GOT3 (cell line): ENCODE measurements at regions not wholly inside any gene's neighbourhood (a gene's known extent, or its start where the extent isn't known, plus 50 kb on each side); places are given as distances from the start of the nearest gene placed in this dataset.
"Not testable (repeated sequence)": the region's sequence is repeated elsewhere in the genome, so short reads cannot be mapped to it uniquely, and the experiment has no call there.

Experiments
- DNase-seq: peaks from one replicate; lab custom pipeline; 2025; ENCODE audit warnings: mixed read lengths; lab: John Stamatoyannopoulos, UW

DNA sequence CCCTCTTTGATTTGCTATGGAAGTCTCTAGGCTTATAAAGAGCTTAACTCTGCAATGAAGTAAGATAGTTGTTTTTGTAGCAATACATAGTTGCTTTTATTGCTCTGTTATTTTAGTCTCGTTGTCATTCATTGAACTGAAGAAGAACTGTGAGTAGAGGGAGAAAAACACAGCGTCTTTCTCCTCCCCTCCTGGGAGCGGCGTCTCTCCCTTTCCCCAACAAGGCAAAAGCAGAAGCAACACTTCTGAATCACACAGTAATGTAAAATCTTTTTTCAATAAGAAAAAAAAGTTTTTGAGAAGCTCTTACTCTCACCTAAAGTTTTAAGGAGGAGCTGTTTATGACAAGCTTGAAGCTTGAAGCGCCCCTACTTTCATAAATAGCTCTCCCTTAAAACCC lies 119.3 kb upstream of the SLC7A14 start:
- no peak for DNase-seq

DNA sequence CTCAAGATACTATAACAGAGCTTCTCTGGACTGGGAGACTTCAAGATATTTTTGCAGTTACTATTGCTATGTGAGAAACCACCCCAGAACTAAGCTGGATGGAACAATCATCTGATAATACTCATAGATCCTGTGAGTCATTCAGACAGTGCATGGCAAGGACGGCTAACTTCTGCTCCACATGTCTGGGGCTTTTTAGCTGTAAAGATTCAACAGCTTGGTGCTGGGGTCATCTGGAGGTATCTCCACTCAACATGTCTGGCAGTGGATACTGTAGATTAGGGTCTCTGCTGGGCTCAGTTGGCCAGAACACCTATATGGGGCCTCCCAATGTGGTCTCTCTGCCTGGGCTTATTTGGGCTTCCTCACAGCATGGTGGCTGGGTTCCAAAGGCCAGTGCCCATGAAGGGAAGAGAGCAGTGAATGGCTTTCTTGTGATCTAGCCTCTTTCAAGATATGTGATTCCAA lies 117.3 kb upstream of the SLC7A14 start:
- no peak for DNase-seq

DNA sequence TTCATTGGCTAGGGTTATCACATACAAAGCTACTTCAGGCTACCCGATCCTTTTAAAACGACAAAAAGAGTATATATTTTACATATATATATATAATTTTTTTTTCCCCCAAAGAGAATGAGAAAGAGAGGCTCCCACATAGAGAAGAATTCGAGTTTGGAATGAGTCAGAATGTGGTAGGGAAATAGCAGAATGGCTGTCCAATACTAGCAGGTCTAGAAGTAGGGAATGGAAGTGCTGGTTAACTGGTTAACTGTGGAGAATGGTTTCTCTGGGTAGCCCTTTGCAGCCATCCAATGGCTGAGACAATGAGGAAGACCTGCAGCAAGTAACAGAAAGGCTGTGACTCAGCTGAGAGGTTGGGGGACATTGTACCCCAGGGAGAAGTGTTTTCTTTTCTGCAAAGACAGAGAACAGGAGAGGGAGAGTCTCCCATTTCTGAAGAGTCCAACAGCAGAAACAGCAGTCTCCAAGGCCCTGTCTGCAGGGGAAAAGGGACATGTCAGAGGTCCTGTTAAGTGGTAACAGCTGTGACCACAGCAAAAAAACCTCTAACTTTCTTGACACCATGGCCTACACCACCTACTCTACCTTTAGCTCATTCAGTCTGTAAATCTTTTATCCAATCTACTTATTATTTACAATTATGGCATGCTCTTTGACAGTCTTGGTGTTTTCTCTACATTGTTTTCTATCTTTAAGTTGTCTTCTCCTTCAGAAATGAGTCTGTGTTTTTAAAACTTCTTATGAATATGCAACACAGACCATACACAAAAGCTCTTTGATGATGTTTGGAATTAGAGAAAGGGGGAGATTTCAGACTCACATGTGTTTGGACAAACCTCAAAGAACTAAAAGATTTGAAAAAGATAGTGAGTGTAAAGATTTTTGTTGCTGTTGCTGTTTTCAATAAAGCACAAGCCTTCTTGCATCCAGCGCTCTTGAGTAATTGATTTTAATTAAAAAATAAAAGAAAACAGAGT lies 116.1 kb upstream of the SLC7A14 start:
- DNase-seq, result no peak

DNA sequence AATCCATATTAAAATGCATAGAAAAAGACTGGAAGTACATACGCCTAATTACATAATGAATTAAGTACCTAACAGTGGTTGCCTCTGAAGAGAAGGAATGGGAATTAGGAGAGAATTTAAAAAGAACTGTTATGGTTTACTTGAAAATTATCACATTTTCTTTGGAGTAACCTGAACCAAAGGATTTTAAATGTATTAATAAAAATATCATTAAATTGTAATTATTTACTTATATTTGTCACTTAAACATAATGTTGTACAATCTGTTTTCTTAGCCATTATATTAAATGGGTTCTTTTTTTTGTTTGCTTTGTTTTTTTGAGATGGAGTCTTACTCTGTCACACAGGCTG lies 114.2 kb upstream of the SLC7A14 start:
- DNase-seq, result no peak

DNA sequence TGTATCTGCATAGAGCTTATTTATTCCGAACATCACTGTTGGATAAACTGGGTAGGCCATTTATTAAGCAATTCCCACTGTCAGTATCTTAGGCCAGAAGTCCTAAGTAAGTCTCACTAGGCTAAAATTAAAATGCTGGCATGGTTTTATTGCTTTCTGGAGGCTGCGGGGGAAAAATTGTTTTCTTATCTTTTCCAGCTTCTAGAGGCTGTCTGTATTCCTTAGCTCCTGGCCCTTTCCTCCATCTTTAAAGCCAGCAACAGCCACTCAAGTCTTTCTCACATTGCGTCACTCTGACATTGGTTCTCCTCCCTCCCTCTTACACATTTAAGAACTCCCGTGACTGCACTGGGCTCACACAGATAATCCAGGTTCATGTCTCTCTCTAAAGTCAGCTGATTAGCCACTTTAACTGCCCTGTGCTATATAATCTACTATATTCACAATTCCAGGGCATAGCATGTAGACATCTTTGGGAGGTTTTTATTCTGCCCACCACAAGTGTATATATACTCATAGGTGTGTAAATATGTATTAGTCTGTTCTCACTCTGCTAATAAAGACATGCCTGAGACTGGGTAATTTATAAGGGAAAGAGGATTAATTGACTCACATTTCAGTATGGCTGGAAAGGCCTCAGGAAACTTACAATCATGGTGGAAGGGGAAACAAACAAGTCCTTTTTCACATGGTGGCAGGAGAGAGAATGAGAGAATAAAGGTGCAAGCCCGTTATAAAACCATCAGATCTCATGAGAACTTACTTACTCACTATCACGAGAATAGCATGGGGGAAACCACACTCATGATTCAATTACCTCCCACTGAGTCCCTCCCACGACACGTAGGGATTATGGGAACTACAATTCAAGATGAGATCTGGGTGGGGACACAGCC lies 113.5 kb upstream of the SLC7A14 start:
- no peak for DNase-seq

DNA sequence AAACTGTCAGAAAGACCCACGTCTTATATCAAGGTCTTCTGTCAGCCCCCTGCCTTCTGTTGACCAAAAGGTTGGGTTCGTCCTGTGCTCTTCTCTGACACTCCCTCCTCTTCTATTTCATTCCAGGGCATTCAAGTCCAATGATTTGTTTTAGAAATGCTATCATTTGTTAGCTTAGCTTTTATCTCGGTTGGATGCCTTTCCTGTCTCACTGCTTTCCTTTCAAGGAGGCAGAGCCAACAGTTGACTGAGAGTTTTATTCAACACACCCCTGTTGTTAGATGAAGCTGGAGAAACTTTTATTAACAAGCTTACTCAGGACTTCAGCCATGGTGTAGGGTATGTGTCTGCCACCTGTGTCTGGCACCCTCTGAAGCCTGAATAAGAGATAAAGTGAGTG lies 112.0 kb upstream of the SLC7A14 start:
- DNase-seq, result no peak

DNA sequence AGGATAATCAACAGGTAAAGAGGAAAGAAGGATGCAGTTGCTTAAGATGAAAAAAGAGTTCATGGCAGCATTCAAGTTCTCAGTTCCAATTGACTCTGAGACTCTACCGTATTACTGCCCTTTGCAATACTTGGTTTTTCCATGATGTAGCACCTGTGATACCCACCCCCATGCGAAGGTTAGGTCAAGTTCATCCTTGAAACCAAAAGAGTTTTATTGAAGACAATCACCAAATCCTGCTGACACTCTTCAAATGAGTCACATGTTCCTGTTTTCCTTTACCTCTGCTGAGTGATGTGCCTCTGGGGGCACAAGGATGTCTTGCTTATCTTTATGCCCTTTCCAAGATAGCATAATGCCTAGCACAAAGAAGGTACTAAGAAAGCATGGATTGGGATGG lies 111.3 kb upstream of the SLC7A14 start:
- no peak for DNase-seq

DNA sequence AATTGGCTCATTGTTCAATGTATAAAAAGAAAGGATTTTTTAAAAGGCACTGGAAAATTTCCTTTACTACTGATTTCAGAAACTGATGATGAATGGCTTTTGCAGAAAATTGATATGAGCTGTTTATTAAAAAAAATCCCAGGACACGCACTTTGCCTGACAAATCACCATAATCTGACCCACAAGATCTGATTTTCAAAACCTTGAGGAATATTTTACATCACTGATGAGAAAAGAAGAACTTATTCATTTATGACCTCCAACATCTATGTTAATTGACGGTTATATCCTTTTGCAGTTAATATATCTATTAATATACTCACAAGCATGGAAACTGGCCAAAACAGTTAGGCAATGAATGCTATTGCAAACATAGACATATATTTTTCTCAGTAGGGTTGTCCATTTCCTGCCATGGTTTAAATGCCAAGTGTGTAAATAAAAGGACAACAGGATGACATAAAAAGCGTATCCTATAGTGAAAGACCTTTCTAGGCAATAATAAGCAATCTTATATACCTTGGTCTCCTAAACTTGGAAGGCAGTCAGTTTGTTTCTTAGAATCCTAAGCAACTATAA lies 109.7 kb upstream of the SLC7A14 start:
- no peak for DNase-seq

DNA sequence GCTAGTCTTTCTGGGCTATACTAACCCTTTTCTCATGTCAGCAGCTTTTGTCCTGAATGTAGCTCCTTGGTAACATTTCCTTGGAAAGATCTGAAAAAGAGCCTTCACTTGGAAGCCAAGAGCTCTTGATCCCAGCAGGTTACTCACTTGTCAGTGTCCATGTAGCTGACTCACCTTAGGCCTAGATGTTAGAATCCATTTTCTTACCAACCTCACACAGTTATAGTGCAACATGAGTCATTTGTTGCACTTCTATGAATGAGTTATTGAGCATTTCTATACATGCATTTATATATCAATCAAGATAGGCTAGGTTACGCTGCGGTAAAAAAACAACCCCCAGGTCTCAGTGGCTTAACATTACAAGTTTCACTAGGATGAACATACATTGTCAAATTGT lies 106.8 kb upstream of the SLC7A14 start:
- no peak for DNase-seq

DNA sequence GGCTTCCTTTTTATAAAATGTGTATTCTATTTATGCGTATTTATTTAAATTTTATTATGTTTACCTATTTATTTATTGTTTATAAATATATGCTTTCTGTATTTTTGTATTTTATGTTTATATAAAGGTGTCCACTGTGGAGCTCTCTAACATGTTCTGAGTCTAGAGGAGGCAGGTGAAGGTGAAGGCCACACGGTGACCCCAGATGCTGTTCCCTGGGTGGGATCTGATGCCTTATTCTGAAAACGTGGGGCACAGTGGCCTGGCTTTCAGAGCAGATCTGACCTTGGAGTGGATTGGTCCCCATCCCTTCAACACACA lies 104.7 kb upstream of the SLC7A14 start:
- DNase-seq, result no peak

DNA sequence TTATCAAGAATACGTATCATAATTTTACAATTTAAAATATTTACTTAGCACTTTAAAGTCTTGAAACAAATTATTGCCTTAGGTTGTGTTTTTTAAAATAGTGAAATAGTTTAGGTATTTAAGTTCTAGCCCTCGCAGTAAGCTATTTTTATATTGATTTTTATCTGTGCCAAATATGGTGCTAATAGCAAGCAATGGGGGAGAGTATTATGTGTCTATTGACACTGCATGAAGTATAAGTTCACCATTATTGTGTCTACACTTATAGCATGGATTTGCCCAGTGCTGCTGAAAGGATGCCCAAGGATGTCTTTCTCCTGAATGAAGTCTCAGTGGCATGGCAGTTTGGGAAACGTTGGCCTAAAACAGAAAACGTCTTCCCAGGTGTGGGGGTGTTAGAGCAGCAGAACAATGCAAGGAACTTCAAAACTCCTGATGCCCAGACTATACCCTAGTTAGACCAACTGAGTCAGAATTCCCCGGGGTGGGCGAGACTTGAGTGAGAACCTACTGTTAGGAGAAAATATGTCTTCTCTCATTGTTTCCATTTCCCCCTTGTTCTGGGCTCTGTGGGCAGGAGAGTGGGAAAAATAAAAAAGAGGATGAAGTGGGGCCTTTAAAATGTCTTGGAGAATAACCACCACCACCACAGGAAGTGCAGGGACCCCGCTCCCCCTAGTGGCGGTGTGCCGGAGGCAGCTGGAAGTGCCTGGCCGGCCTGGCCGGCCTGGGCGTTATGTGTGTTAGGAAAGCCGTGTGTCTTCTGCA lies 104.2 kb upstream of the SLC7A14 start:
- no peak for DNase-seq

DNA sequence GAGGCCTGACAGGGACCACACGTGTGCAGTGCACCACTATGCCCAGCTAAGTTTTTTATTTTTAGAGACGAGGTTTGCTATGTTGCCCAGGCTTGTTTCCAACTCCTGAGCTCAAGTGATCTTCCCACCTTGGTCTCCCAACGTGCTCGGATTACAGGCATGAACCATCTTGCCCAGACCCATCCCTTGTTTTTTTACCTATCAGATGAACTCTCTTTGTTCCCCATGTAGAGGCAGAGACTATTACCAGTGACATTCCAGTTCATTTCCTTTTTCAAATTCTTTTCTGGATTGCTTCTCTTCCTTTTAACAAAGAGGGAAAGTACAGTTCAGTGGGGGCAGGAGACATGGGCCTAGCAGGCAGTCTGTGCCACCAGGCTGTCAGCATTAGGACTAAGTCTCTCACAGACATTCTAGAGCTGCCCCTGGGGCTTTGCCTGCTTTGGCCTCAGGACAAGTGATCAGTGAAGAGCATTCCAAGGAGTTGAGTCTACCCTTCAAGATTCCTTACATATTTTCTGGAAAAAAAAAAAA lies 103.5 kb upstream of the SLC7A14 start:
- DNase-seq, result no peak

DNA sequence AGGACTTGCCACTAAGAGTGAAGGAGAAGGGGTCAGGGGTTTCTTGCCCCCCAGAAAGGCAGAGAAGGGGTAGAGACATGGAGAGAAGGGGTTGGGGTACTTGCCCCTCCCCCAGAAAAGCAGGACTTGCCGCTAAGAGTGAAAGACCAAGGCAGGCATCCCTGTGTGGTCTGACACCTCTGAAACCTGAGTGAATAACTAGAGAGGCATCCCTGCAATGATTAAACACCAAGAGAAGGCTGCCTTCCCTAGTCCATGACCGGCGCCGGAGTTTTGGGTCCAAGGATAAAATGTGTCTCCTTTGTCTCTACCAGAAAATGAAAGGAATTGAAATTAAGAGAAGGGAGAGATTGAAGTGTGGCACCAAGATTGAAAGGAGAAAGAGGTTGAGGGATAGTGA lies 102.3 kb upstream of the SLC7A14 start:
- DNase-seq, result not testable (repeated sequence)

DNA sequence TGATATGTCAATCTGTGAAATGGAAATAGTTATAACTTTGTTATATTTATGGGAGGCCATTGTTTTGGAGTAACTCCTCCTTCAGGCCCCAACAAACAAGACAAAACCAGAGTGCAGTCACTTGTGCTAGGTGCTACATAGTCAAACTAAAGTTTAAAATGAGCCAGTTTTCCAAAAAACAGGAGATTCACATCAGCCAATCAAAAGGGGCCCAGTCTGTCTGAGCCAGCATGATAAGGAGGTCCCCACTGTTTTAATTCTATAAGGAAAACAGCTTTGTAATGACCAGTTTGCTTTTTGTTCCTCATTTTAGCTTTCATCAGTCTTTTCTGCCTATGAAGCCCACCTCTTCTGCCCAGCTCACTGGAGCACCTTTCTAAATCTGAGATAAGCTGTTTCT lies 94.7 kb upstream of the SLC7A14 start:
- no peak for DNase-seq

DNA sequence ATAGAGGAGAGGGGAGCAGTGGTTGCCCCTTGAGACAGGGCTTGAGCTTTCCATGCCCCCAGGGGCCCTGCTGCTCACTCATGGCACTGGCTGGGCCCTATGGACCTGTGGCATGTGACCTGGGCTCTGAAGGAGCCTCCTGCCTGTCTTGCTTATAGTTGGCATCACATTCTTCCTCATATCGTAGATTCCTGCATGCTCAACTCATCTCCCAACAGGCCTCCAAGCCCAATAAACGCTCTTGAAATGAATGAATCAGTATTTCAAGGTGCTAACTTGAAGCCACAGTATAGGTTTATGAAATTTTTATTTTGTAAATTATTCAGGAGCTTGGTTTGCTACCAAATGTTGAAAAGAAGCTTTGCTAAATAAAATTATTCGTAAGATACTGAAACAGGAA lies 93.3 kb upstream of the SLC7A14 start:
- no peak for DNase-seq

DNA sequence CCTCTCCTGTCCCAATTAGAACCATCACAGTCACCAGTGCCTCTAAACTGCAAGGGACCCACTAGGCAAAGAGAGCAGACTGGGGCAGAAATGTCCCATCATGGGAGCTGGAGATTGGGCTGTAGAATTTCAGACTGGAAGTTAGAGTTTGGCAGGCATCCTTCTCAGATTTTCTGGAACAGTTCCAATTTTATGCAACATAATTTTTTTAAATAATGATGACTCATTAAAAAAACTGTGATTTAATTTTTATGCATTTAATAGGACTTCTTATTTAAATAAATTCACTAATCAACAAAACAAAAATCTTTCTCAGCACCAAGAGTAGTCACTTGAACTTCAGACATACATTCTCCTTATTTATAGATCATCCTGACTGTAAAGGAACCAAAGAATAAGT lies 84.6 kb upstream of the SLC7A14 start:
- DNase-seq, result no peak

DNA sequence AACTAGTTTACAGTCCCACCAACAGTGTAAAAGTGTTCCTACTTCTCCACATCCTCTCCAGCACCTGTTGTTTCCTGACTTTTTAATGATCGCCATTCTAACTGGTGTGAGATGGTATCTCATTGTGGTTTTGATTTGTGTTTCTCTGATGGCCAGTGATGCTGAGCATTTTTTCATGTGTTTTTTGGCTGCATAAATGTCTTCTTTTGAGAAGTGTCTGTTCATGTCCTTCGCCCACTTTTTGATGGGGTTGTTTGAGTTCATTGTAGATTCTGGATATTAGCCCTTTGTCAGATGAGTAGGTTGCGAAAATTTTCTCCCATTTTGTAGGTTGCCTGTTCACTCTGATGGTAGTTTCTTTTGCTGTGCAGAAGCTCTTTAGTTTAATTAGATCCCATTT lies 77.1 kb upstream of the SLC7A14 start:
- DNase-seq, result not testable (repeated sequence)

DNA sequence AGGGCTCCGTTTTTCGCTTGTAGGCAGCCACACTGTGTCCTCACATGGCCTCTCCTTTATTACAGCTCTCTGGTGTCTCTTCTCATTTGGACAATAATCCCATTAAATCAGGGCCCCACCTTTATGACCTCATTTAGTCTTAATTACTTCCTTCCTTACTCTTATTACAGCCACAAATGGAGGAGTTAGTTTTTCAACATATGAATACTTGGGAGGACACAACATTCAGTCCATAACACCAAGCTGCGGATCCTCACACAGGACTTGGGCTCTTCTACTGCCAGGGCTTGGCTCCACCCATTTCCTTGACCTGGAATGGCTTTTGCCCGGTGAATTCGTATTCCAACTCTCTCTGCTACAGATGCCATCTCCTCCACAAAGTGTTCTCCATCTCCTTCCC lies 74.3 kb upstream of the SLC7A14 start:
- no peak for DNase-seq

DNA sequence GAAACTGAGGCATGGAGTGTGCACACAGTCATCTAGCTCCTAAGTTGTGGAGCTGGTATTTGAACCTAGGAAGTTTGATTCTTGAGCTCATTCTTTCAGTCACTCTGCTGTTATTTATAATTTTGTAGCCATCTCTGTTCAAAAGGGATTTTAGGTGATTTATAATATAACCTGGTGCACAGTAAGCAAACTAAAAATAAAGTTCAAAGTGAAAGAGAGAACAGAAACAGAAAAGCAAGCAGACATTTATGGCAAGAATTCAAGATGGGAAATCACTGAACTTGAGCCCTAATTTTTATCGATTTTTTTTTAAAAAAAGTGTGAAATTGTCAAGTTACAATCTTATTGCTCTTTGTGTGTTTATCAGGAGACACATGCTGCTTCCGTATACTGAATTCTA lies 71.4 kb upstream of the SLC7A14 start:
- no peak for DNase-seq

DNA sequence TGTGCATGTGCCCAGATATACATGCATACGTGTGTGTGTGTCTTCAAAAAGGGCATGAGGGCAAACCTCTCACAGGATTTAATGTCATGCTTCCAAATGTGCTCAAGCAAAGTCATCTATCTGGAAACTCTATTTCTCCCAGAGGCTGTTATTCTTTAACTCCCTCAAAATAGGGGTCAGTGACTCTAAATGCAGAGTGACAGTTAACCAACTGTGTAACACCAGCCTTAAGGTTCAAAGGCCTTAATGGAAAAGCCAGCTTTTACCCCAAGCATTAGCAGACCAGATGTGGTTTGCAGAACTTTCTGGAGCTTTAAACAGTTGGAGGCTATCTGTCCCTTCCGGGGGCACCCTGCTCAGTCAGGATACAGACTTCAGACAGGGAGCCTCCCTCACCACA lies 70.4 kb upstream of the SLC7A14 start:
- no peak for DNase-seq

DNA sequence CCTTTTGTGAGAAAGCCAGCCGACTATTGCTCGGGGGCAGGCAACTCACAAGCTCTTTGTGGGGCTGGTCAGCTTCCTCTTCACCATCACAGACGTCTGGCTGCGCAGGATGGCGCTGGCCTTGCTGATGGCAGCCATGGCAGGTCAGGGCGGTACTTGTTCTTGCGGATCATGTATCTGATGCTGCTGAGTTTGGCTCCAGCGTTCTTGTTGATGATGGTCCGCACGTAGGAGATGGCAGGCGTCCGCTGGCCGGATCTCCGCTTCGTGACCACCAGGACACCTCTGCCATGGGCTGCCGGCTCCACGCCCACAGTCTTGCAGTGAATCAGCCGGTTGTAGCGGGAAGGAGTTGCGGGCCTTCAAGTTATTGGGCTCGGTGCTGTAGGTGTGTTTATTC lies 67.9 kb upstream of the SLC7A14 start:
- no peak for DNase-seq
